Smooth muscle cell of the brain vasculature (primary cell): ENCODE measurements at regions not wholly inside any gene's neighbourhood (a gene's known extent, or its start where the extent isn't known, plus 50 kb on each side); places are given as distances from the start of the nearest gene placed in this dataset.
"Not testable (repeated sequence)": the region's sequence is repeated elsewhere in the genome, so short reads cannot be mapped to it uniquely, and the experiment has no call there.

ENCODE experiments used
- DNase-seq: peaks from one replicate; pipeline ENCODE4 v3.0.0-alpha.2; 2012; ENCODE audit warnings: low read depth, low spot score

DNA sequence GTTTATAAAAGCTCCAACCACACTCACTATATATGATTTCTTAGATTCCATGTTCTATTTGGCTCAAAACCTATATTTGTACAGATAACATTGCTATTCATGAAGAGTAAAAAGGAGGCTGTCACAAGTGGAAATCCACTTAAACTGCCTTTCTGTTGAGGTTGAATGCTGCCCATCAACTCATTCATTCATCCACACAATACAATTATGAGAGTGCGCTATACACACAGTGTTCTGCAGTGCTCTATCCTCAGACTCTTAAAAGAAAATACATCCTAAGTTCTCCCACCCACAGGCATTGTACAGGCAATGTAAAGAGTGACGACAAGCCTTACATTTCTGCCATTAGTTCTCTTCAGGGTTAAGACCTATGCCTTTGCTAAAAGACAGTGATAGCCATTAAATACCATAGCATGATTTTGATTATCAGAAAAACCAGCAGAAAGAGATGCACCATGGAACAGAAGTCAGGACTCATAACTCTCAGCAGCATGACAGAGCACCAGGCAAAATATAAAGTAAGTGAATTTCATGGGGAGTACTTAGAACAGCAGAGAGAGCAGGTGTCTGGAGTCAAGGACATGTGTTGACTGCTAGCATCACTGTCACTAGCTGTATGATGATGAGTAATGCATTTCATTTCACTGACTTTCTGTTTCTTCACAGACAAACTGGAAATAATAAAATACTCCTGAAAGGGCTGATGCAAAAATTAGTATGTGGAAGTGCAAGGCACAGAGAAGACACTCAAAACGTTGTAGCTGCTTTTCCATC lies 218.0 kb downstream of the RBM26 start:
- DNase-seq: no peak

DNA sequence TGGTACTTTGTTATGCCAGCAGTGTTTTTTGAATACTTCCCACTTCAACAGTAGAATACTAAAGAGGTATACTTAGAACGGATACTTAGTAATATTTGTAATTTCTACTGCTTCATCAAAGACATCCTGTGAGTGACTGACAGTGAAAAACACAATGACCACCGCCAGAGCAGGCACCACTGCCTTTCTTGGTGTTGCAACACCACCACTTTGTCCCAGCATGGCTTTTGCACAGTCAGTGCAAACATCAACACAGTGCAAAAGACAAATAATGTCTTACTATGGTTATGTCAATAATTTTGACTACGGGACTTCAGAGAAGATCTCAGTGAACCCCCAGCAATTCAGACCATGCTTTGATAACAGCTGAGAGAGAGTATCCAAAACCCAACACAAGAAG lies 220.5 kb downstream of the RBM26 start:
- no peak for DNase-seq

DNA sequence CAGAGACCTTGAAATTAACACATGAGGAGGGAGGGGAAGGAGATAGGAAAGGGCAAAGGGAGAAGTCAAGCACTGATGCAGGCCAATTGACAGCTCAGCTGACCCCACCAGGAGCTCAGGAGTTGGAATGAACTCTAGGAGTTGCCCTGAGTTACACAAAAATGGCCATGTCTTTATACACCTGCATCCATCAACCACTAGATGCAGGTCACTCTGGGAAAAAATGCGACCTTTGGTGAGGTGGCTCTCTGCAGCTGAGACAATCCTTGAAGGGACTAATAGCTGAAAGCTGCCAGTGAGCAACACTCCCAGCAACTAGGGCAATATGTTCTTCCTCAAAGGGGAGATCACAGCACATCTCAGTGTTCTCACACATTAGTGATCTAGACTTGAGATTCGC lies 222.8 kb downstream of the RBM26 start:
- DNase-seq: no peak

DNA sequence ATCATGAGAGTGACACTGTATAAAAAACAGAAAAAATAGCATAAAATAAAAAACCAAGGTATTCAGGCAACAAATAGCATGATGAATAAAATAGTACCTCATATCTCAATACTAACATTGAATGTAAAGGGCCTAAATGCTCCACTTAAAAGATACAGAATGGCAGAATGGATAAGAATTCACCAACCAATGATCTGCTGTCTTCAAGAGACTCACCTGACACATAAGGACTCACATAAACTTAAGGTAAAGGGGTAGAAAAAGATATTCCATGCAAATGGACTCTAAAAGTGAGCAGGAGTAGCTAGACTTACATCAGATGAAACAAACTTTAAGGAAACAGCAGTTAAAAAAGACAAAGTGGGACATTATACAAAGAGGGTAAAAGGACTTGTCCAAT lies 232.4 kb downstream of the RBM26 start:
- not testable (repeated sequence) for DNase-seq

DNA sequence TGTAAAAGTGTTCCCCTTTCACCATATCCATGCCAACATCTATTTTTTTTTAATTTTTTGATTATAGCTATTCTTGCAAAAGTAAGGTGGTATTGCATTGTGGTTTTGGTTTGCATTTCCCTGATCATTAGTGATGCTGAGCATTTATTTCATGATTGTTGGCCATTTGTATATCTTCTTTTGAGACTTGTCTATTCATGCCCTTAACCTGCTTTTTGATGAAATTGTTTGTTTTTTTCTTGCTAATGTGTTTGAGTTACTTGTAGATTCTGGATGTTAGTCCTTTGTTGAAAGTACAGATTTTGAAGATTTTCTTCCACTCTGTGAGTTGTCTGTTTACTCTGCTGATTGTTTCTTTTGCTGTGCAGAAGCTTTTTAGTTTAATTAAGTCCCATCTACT lies 233.1 kb downstream of the RBM26 start:
- DNase-seq: not testable (repeated sequence)

DNA sequence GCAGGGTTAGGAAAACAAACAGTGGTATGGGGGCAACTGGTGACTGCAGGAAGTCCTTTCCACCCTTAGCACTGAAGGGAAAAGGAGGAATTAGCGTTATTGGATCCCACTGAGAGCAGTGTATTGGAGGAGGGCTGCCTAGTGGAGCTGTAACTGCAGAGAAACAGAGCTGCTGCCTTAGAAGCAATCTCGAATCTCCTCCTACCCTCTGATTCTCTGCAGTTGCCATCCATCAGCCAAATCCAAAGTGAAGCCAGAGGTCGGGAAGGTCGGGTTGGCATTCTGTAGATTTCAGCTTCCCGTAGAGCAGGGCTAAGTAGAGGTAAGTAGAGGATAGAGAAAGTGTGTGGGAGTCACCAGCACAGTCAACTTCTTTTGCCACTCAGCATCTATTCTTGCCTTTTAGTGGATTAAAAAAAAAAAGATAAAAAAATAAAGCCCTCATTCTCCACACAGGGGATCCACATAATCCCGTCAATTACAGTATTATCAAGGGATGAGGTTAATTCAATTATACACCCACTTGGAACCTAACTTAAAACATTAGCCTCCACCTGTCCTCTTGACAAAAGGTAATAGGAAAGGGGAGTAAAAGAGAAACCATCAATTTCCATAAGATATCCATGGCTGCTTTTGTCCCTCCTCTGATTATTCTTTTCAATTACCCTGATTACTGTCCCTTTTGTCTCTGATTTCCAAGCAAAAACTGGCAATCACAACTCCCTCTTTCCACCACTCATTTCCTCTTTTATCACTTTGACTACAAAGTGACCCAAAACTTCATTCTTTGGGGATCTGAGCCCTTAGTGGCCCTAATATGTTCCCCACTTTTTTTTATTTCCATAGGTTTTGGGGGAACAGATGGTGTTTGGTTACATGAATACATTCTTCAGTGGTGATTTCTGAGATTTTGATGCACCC lies 234.7 kb downstream of the RBM26 start:
- DNase-seq: no peak

DNA sequence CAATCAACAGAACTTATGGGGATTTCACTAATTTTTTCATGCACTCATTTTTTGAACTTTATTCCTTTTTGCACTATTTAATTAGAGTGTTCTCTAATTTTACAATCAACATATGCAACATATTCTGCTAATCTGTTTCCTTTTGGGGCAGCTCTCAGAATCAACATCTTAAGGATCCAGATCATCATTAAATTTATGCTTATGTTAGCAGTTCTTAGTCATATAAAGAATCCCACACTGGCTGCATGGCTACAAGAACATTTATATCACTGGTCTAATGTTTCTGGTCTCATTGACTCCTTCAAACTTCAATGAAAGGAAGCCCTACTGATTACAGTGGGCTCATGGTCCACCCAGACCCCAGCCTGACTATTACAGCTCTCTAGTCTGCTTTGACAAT lies 245.2 kb downstream of the RBM26 start:
- DNase-seq: no peak

DNA sequence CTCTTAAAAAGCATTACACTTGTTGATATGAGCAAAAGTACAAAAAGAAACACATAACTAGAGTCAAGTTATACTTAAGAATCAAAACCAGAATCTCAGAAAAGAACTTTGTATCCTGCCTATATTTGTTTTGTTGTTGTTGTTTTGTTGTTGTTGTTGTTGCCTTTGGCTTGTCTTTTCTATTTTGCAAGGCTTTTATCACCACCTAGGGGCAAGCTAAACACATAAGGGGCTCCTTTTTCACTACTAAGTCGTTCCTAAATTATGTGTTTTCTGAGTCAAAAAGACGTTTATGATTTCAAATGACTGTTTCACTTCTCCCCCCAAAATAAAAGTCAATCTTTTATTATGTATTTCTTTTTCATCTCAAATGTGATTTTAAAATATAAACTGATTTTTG lies 250.2 kb downstream of the RBM26 start:
- no peak for DNase-seq

DNA sequence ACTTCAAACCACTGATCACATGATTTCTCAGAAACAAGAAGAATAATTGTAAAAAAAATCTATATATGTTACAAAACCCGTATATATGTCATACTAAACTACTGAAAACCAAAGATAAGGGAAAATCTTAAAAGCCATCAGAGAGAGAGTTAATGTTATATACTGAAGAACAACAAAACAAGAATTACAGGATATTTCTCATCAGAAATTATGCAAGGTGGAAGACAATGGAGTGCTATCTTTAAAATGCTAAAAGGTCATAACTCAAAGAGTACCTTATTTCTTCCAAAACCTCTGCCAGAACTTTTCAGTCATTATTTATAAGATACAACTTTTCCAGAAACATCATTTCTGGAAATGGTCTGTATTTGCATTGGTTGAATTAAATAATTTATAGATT lies 256.8 kb downstream of the RBM26 start:
- DNase-seq: no peak

DNA sequence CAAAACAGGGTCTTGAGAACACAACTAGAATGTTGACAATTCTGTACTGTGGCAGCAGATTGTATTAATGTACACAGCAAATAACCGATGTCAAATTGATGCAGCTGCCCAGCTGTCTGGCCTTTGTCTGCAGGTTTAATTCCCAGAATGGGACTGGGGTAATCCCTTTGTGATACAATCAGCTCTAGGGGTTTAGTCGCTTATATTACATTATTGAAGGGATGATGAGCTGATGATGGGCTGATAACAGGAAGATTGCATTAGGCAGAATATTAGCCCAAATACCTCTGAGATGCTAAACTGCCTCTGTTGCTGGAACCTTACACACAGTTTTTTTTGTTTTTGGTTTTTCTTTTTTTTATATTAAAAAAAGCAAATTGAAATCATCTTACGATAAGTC lies 265.0 kb downstream of the RBM26 start:
- DNase-seq: no peak

DNA sequence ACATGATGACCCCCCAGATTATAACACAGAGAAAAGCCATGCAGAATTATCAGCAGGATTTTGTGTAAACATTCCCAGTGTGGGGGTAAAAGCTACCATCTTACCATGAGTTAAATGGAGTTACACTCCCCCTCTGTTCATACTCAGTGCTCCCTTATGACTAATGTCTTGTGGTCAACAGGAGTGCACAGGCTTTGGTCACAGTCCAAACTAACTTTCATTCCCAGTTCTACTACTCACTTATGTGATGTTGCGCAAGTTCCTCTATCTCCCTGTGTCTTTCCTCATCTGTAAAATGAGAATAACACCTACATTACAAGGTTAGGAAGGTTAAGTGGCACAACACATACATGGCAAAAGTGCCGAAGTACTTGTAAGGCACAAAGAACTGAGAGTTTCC lies 277.9 kb downstream of the RBM26 start:
- DNase-seq: peak; percentile 9

DNA sequence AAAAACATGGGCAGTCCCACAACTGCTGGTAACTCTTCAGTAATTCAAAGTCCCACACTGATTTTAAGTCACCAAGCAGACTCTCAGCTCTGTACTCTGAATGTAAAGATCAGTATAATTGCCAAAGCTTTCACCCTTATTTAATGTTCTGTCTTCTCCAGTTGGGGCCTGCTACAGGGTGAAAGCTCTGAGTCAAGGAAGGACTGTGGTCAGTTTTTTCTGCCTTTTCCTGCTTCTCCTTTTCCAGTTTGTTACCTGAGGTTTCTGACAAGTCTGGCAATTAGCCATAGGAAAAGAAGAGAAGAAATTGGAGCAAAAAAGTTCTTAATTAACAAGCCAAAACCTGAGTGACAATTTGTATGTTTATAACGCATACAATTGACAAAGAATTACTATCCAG lies 279.3 kb downstream of the RBM26 start:
- no peak for DNase-seq

DNA sequence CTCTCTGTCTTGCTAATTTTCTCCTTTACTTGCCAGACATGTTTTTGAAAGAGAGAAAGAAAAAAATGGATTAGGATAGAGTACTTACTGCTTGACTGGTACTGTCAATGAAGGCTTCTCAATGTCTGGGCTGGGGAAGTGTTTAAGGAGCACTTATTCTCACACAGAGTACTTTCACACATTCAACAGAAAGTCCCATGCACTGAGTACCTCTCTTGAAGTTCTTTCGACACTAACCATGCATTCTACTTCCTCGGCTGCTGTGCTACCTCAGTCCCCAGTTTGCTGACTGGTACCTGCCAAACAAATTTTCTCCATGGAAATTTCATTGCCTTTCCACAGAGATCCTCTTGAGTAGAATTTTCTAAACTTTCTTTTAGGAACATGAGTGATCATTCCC lies 281.9 kb downstream of the RBM26 start:
- no peak for DNase-seq

DNA sequence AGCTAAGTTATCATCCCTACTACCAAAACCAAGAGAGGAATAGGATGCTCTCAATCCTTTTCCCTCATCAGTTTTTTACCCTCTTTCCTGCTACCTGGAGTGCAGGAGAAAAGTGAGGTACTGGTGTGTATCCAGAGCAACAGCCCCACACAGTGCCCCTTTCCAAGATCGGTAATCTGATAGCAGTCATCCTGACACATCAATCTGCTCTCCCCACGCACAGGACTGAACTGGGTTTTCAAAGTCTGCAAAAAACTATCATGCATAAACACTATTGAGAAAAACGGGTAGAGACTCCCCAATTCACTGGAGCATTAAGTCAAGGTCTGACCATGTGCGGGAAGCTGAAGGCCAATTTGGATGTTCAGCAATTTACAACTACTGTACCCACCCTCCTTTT lies 284.8 kb downstream of the RBM26 start:
- DNase-seq: no peak

DNA sequence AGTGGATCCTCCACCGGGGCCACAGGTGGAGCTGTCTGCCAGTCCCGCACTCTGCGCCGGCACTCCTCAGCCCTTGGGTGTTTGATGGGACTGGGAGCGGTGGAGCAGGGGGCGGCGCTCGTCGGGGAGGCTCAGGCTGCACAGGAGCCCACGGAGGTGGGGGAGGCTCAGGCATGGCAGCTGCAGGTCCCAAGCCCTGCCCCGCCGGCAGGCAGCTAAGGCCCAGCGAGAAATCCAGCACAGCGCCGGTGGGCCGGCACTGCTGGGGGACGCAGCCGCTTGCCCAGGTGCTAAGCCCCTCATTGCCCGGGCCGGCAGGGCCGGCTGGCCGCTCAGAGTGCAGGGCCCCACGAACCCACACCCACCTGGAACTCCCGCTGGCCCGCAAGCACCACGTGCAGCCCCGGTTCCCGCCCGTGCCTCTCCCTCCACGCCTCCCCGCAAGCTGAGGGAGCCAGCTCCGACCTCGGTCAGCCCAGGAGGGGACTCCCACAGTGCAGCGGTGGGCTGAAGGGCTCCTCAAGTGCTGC lies 286.4 kb downstream of the RBM26 start:
- DNase-seq: no peak

DNA sequence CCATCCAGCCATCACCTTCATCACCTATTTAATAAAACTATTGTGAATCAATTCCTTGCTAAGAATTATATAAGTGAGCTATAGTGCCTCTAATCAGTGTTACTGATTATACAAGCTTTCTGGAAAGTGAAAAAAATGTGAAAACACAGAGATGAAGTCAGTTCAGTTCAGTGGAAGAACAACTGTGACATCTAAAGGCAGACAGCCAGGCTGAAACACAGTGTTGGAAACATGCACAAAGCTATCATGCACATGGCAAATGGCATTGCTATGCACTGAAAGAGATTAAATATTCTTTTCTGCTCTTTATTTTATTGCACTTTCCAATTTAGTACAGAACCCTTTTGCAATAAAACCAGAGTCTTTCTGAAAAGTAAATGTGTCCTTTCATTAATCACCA lies 294.0 kb downstream of the RBM26 start:
- DNase-seq: no peak

DNA sequence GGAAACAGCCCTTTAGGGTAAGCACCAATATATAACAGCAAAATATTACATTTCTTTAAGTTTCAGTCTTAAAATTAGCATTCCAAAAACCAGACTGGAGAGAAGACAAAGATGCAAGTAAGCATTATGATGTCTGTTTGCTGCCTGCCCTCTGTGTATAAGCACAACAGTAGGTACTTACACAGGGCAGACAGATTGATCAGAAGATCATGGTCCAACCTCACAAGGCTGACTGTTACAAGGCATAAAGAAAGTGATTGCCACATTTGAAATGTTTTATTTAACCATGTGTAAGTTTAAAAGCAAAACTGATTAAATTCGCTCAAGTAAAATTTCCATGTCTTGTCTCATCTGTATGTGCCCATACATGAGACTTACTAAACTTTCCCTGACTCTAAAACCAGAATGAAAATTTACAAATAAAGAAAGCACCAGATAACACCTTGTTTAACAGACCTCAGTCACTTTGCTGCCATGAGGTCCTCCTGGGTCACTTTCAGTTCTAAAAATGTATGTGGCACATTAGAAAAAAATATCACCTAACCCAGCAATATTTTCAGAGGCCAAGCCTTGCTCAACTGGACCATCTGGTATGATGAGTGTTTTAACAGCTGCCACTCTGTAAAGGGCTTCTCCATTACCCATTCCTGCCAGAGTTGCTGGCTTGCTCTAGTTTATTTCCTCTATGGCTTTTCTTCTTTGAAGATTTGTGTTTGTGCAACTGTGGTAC lies 297.0 kb downstream of the RBM26 start:
- DNase-seq: no peak

DNA sequence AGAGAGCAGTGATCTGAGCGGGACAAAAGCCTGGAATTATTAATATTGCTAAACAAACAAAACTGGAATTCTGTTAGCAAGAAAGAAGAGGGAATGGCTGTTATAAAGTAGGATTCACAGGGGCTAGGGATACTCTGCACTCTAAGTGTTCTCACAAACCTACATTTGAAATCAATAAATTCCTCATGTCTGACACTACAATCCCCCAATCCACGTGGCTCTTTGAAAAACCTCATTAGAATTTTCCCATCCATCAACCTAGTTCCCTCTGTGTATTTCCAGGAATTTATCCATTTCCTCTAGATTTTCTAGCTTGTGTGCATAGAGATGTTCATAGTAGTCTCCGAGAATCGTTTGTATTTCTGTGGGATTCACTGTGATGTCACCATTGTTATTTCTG lies 307.5 kb downstream of the RBM26 start:
- DNase-seq: no peak

DNA sequence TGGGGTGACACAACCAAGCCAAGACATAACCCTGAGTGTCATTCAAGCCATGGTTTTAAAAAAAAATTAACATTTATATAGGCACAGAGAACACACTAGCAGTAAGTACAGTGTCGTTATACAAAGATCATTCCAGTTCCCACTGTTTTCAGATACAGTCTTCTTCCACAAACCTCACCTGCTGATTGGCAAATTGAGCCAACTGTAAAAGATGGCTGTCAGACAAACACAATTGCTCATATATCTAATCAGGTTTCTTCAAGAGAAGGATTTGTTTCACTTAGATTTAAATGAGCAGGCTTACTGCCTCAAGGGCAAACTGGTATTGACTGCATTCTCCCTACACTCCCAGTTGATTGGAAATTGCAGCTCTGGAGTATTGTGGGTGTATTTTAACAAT lies 308.9 kb downstream of the RBM26 start:
- DNase-seq: no peak

DNA sequence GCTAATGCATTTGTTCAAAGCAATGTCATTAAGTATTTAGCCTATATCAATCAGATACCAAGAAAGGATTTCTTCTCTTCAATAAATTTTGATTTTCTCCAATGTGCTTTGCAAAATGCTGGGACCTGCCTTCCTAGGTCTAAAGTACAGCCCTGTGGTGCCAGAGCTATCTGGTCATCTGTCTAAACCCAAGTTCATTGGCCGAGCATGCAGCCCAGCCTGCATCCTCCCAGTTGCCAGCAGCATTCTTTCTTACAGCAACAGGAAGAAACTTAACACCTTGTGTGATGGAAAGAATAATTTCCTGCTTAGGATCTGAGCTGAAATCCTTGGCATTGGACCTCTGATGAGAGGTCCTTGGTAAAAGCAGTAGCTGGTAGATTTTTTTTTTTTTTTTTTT lies 310.0 kb downstream of the RBM26 start:
- no peak for DNase-seq

DNA sequence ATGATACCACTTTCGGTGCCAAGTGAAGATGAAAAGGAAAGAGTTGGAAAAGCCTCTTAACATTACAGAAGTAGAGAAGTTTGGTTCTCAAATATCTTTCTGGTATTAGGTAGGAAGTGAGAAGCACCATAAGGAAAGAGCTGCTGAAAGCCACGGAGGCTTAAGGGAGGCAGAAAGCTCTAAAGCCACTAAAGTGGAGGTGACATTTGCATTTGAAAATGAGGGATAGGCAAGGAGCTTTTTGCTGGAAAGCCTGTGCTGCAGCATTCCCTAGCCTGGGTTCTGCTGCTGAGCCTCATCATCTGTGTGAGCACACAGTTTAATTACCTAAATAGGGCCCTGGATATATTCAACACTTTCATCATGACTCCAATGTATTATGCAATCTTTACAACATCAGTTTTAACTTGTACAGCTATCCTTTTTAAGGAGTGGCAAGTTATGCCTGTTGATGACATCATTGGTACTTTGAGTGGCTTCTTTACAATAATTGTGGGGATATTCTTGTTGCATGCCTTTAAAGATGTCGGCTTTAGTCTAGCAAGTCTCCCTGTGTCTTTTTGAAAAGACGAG lies 315.4 kb downstream of the RBM26 start:
- no peak for DNase-seq
